ENCODE measurements at regions not wholly inside any gene's neighbourhood (a gene's known extent, or its start where the extent isn't known, plus 50 kb on each side); places are given as distances from the start of the nearest gene placed in this dataset.

GRCh38 chr6:164121527-164121926 lies 707.0 kb downstream of the QKI start:
- H3K4me3 ChIP-seq (ENCODE audit: low read length): no peak overlapping the region
- TF ChIP-seq ZNF274 (IDR thresholded peaks at IDR 0.05; ENCODE audit: low read depth, low read length): no peak

DNA sequence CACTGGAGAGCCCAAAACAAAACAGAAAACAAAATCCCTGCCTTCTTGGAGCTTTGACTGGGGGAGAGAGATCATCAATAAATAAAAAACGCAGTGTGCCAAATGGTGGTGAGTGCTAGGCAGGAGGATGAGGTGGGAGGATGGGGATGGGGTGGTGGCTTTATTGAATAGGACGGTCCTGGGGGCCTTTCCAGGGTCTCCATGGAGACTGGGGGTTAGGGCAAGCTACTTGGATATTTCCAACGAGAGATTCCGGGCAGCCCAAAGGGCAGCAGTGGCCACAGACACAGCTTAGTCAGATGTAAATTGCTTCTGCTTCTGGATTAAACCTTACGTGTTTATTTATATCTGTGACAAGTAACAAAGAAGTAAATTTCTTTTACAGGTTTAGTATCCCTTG lies 700.1 kb downstream of the QKI start:
- no peak for TF ChIP-seq ZNF274 (IDR thresholded peaks at IDR 0.05; ENCODE audit: low read depth, low read length)
- no peak overlapping the region for H3K4me3 ChIP-seq (ENCODE audit: low read length)

DNA sequence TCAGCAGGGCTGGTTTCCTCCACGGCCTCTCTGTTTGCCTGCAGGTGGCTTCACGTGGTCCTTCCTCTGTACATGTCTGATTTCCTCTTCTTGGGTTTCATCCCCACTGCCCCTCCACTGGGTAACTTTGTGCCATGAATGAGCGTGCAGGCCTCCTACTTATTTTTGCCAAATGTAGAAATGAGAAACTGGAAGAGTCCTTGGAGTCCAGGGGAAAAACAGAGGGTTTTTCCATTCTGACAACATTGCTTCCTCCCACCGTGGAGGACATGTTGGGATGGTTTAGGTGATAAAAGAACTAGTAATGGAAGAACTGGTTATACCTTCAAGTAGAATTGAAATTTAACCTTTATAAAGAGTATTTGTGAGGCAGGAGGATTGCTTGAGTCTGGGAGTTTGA lies 699.5 kb downstream of the QKI start:
- TF ChIP-seq ZNF274 (IDR thresholded peaks at IDR 0.05; ENCODE audit: low read depth, low read length): no peak
- no peak overlapping the region for H3K4me3 ChIP-seq (ENCODE audit: low read length)

DNA sequence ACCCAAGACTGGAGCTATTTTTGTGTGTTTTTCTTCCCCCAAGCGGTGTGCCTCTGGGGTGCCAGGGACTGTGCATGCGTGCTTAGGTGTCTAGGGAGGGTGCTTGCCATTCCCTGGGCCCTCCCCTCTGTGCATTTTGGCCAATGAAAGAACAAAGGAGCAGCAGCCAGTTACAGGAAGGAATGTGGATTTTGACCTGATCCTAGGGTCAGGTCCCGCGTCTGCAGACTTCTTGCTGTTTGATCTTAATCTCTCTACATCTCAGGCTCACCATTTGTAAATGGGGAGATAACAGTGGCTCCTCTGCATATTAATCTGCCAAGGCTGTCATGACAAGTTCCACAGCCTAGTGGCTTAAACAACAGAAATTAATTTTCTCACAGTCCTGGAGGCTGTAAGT lies 699.1 kb downstream of the QKI start:
- no peak overlapping the region for H3K4me3 ChIP-seq (ENCODE audit: low read length)
- no peak for TF ChIP-seq ZNF274 (IDR thresholded peaks at IDR 0.05; ENCODE audit: low read depth, low read length)

DNA sequence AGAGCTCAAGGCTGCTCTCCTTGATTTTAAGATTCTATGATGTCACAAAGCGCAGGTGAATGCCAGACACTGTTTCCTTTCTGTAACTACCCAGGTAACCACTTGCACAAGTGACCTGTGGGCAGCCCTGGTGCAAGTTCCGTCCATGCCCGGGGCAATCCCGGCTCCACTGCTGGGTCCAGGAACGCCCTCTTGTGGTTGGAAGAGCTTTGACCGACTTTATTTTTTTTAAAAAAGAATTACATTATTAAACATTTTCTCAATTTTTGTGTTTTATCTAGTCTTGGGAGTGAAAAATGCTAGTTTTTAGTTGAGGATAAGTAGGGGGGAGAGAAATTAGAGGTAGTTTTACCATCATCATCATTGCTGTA lies 695.2 kb downstream of the QKI start:
- no peak overlapping the region for H3K4me3 ChIP-seq (ENCODE audit: low read length)
- no peak for TF ChIP-seq ZNF274 (IDR thresholded peaks at IDR 0.05; ENCODE audit: low read depth, low read length)

GRCh38 chr6:164108869-164109769 lies 694.6 kb downstream of the QKI start:
- no peak overlapping the region for H3K4me3 ChIP-seq (ENCODE audit: low read length)
- TF ChIP-seq ZNF274 (IDR thresholded peaks at IDR 0.05; ENCODE audit: low read depth, low read length): no peak

GRCh38 chr6:164108092-164108491 lies 693.6 kb downstream of the QKI start:
- H3K4me3 ChIP-seq (ENCODE audit: low read length): no peak overlapping the region
- TF ChIP-seq ZNF274 (IDR thresholded peaks at IDR 0.05; ENCODE audit: low read depth, low read length): no peak

- no peak for TF ChIP-seq ZNF274 (IDR thresholded peaks at IDR 0.05; ENCODE audit: low read depth, low read length)
- no peak overlapping the region for H3K4me3 ChIP-seq (ENCODE audit: low read length)
Measured at GRCh38 chr6:164107297-164107995, 692.9 kb downstream of the QKI start.

DNA sequence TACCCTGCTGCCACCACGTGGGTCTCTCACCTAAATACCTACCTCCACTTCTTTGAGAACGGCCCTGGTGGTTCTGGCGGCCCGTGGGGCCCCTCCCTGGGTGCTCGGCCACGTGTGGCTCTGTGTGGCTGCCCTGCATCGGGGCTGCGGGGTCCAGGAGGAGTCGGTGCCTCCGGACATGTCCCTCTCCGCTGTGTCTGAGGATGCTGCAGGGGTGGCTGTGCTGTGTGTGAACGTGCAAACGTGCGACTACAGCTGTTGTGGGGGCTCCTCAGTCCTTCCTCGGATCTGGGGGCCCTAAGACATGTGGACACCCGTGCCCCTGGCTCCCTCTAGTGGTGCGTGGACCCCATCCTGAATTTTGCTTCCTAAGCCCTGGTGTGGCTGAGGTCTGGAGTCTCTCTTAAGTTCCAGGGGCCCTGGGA lies 691.8 kb downstream of the QKI start:
- no peak overlapping the region for H3K4me3 ChIP-seq (ENCODE audit: low read length)
- TF ChIP-seq ZNF274 (IDR thresholded peaks at IDR 0.05; ENCODE audit: low read depth, low read length): no peak

GRCh38 chr6:164105705-164106104 lies 691.2 kb downstream of the QKI start:
- TF ChIP-seq ZNF274 (IDR thresholded peaks at IDR 0.05; ENCODE audit: low read depth, low read length): no peak
- no peak overlapping the region for H3K4me3 ChIP-seq (ENCODE audit: low read length)

- H3K4me3 ChIP-seq (ENCODE audit: low read length): no peak overlapping the region
- TF ChIP-seq ZNF274 (IDR thresholded peaks at IDR 0.05; ENCODE audit: low read depth, low read length): no peak
Measured at GRCh38 chr6:164104432-164104831, 689.9 kb downstream of the QKI start.

DNA sequence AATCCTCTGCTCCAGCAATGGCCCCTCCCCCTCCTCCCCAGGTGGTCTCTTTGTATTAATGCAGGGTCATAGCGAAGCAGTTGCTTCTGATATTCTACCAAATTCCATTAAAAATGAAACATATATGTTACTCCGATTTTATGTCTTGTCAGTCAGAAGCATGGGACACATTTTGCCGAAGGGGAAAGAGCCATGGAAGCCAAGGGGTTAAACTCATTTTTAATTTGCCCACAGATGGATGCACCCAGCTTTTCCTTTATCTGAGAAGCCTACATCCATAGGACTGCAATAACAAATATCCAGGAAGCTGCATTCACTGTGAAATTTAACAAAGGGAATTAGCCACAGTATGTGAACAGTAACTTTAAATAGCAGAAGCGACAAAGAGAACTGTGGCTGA lies 688.2 kb downstream of the QKI start:
- no peak for TF ChIP-seq ZNF274 (IDR thresholded peaks at IDR 0.05; ENCODE audit: low read depth, low read length)
- H3K4me3 ChIP-seq (ENCODE audit: low read length): no peak overlapping the region

DNA sequence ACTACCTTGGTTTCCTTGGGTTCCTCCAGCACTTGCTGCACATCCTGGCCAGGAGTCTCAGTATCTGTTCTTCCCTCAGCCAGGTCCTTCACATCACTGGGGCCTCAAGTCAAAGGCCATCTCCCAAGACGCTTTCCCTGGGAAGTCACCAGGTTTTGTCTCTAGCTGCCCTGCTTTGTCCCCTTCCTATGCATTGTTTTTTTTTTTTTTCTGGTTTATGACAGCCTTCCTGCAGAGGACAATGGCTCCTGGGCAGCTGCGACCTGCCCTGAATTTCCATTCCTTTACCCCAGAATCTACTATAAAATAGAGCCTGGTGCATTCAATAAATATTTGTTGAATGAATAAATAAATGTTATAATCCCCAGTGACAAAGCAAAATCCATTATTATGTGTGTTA lies 687.3 kb downstream of the QKI start:
- TF ChIP-seq ZNF274 (IDR thresholded peaks at IDR 0.05; ENCODE audit: low read depth, low read length): no peak
- H3K4me3 ChIP-seq (ENCODE audit: low read length): no peak overlapping the region

- TF ChIP-seq ZNF274 (IDR thresholded peaks at IDR 0.05; ENCODE audit: low read depth, low read length): no peak
- H3K4me3 ChIP-seq (ENCODE audit: low read length): no peak overlapping the region
Measured at GRCh38 chr6:164099269-164099865, 684.8 kb downstream of the QKI start.

DNA sequence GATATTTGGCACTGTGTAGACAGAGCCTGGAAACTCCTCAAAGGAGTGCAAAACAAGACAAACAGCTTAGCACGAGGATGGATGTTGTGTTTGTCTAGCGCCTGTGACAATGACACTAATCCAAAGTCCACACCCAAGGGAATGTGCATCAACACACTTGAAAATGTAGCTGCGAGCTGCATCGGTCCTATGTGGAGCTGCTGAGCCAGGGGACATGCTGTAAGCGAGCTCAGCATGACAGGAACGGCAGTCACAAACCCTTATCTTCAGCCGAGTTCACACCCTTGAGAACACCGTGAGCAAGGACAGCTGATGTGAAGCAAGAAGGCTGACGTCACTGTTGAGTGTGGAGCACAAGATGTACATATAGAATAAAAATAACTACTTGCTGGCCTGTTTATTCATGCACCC lies 684.3 kb downstream of the QKI start:
- no peak for TF ChIP-seq ZNF274 (IDR thresholded peaks at IDR 0.05; ENCODE audit: low read depth, low read length)
- H3K4me3 ChIP-seq (ENCODE audit: low read length): no peak overlapping the region
